HEK293T (cell line): ENCODE measurements at regions not wholly inside any gene's neighbourhood (a gene's known extent, or its start where the extent isn't known, plus 50 kb on each side); places are given as distances from the start of the nearest gene placed in this dataset.

Source experiments
- ARNT ChIP-seq: fragments of 450-650 bp; IDR thresholded peaks from 2 replicates; pipeline ENCODE4 v1.6.1; 2017; ENCODE audit warnings: mild to moderate bottlenecking
- FOXA1 ChIP-seq: fragments of 450-650 bp; IDR thresholded peaks from 2 replicates; pipeline ENCODE4 v1.6.1; 2016; ENCODE audit warnings: mild to moderate bottlenecking
- SP1 ChIP-seq: fragments of 450-650 bp; IDR thresholded peaks from 2 replicates; pipeline ENCODE4 v1.6.1; 2017
- SUZ12 ChIP-seq: fragments of 450-650 bp; IDR thresholded peaks from 2 replicates; pipeline ENCODE4 v1.6.1; 2016; ENCODE audit warnings: mild to moderate bottlenecking
- TARDBP ChIP-seq: fragments of 450-650 bp; IDR thresholded peaks from 2 replicates; pipeline ENCODE4 v1.6.1; 2016

DNA sequence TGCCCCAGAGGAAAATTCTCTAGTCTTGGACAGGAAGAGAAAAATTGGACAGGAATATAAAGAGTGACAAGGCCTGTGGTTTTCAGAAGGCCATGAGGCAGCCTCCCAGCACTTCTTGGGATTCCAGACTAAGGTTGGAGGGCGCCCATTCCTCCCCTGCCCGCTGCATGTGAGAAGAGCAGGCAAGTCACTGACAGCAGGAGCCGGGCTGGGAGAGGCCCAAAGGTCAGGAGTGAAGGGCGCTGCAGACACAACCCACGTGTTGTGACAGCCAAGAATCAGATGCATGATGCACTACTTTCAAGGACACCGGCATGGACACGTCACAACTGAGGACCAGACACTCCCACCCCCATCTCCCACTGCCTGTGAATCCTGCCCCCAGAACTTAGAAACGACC is 256.7 kb downstream of the CBLN1 start:
- no peak for TF ChIP-seq TARDBP
- no peak for TF ChIP-seq SP1
- no peak for TF ChIP-seq ARNT
- no peak for TF ChIP-seq SUZ12
- no peak for TF ChIP-seq FOXA1
